GM12878 (cell line): ENCODE measurements at regions not wholly inside any gene's neighbourhood (a gene's known extent, or its start where the extent isn't known, plus 50 kb on each side); places are given as distances from the start of the nearest gene placed in this dataset.
A peak's percentile ranks its signal among the peaks of the same experiment; 100 is the strongest.
"Not testable (repeated sequence)": the region's sequence is repeated elsewhere in the genome, so short reads cannot be mapped to it uniquely, and the experiment has no call there.

ENCODE experiments used
- ATAC-seq: fragments of 200-7000 bp; cut with Tn5 transposase; 3 replicates; pipeline ENCODE4 v1.9.1; 2020; ENCODE audit warnings: mild to moderate bottlenecking, moderate library complexity
- BruUV-seq: library from RNA; stranded (reverse); fragments of 400-500 nt; replicated peaks from 2 replicates; lab custom pipeline; 2021; lab: Mats Ljungman, UMichigan
- CTCF ChIA-PET: fragments of 300-600 bp; sonication (Branson Sonifier 250); formaldehyde crosslinking; extraction: SDS; loops from one replicate; lab custom pipeline; 2021; ENCODE audit warnings: inconsistent platforms; lab: Yijun Ruan, JAX
- POLR2A ChIA-PET: fragments of 350-600 bp; formaldehyde crosslinking; extraction: SDS; loops from one replicate; lab custom pipeline; 2021; ENCODE audit warnings: inconsistent platforms; lab: Charles Lee
- RAD21 ChIA-PET: fragments of 300-600 bp; sonication (Branson Sonifier 250); formaldehyde crosslinking; loops from one replicate; lab custom pipeline; 2023; ENCODE audit warnings: antibody characterized with exemption; ENCODE audit not compliant: unreplicated experiment; lab: Charles Lee
- SMC1A ChIA-PET: fragments of 300-600 bp; sonication (Branson Sonifier 250); formaldehyde crosslinking; loops from one replicate; lab custom pipeline; 2023; ENCODE audit not compliant: unreplicated experiment, uncharacterized antibody; lab: Charles Lee
- DNase-seq: peaks from one replicate; pipeline ENCODE4 v3.0.0-alpha.2; 2011; ENCODE audit warnings: low read depth, low spot score
- FAIRE-seq: peaks from 3 replicates; lab custom pipeline; 2011; peaks lifted over from hg19 to GRCh38; lab: Jason Lieb, UNC
- H2AFZ ChIP-seq: 2 replicates; pipeline ENCODE4 v1.6.0; 2011; ENCODE audit warnings: low read depth, low read length, control low read depth; ENCODE audit not compliant: control insufficient read depth
- H3K27ac ChIP-seq: 2 replicates; pipeline ENCODE4 v1.5.1; 2011; ENCODE audit warnings: control low read depth; ENCODE audit not compliant: control insufficient read depth, insufficient read depth
- H3K27me3 ChIP-seq, 2 experiments: replicated peaks in 1 of 2; 2 replicates each; pipeline versions ENCODE4 v1.6.0 to v1.6.1; 2011; ENCODE audit warnings: low read length in 1 of 2; ENCODE audit not compliant: control insufficient read depth in 2 of 2, insufficient read depth in 2 of 2
- H3K36me3 ChIP-seq, 2 experiments: 2 replicates each; pipeline ENCODE4 v1.5.1; 2011; ENCODE audit warnings: low read length in 1 of 2; ENCODE audit not compliant: control insufficient read depth in 2 of 2, insufficient read depth in 2 of 2
- H3K4me1 ChIP-seq: 2 replicates; pipeline ENCODE4 v1.6.1; 2011; ENCODE audit warnings: mild to moderate bottlenecking, low read length, moderate library complexity, mixed read lengths; ENCODE audit not compliant: control insufficient read depth, insufficient read depth
- H3K4me2 ChIP-seq: 2 replicates; pipeline ENCODE4 v1.6.0; 2011; ENCODE audit warnings: control low read depth; ENCODE audit not compliant: control insufficient read depth, insufficient read depth
- H3K4me3 ChIP-seq: fragments of 200-600 bp; sonication (generic); 2 replicates; pipeline ENCODE4 v1.5.1; 2016
- H3K79me2 ChIP-seq: 2 replicates; pipeline ENCODE4 v1.6.0; 2011; ENCODE audit warnings: low read length; ENCODE audit not compliant: control insufficient read depth, insufficient read depth
- H3K9ac ChIP-seq: 2 replicates; pipeline ENCODE4 v1.8.0; 2011; ENCODE audit warnings: low read length, control low read depth, mixed read lengths; ENCODE audit not compliant: control insufficient read depth, insufficient read depth
- H3K9me3 ChIP-seq: replicated peaks from 3 replicates; pipeline ENCODE4 v1.5.1; 2011; ENCODE audit warnings: mild to moderate bottlenecking, low read length; ENCODE audit not compliant: control insufficient read depth, insufficient read depth
- H4K20me1 ChIP-seq: 2 replicates; pipeline ENCODE4 v1.6.0; 2011; ENCODE audit not compliant: control insufficient read depth, insufficient read depth
- WGBS: methylation state at CpG from one replicate; pipeline ENCODE4 v1.1.6; 2016; ENCODE audit warnings: low lambda C conversion rate; ENCODE audit not compliant: insufficient replicate concordance, insufficient coverage; ENCODE audit errors: missing lambda C conversion rate; 5-methylcytosine and 5-hydroxymethylcytosine counted together
- in situ Hi-C: fragments of 300-500 bp; cut with MboI; formaldehyde crosslinking; loops from 9 replicates; pipeline ENCODE4 v1.14.3; 2018; ENCODE audit warnings: mixed read lengths
- intact Hi-C: fragments of 100-400 bp; cut with micrococcal nuclease; formaldehyde crosslinking; loops from one replicate; pipeline ENCODE4 v1.14.2; 2022; ENCODE audit not compliant: unreplicated experiment

DNA sequence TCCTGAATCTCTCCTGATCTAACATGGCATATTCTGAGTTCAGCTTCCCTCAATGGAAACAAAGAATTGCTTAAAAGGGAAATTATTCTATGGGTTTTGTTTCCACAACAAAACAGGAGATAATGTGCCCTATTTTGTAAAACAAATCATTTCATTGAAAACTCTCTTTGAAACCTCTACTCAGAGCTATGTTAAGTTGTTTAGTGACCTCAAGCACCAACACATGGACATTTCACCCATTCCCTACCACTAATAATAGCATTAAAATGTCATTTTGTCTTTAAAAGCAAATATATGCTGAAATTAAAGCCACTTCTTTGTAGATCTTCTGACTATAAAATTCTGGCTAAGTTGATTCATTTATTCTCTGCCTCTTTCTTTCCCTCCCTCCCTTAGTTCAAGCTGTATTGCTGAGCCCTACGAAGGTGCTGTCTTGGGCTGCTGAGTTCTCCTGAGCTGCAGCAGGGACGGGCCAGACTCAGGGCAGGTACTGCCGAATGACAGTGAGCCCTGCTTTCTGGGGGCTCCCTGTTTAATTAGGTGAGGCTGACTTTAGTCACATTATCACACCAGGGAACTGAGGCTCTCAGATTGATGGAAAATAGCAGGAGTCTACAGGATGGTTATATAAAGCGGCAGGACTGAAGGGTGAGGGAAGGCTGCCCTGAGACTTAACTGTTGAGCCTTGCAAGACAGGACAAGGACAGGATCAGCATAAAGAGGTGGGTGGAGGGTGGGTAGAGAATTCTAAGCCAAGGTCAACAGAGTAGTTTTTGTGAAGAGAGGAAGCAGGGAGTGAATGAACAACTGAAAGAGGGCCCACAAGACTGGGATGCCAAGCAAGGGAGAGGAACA is 1685.1 kb downstream of the SPATA31A7 start:
- CTCF ChIA-PET, H3K27me3 ChIP-seq, RAD21 ChIA-PET, H3K4me3 ChIP-seq, H3K36me3 ChIP-seq, H3K27ac ChIP-seq, POLR2A ChIA-PET, SMC1A ChIA-PET, intact Hi-C loops, H2AFZ ChIP-seq, DNase-seq, H3K4me1 ChIP-seq, H3K9me3 ChIP-seq, H3K4me2 ChIP-seq, H3K79me2 ChIP-seq, H3K9ac ChIP-seq, FAIRE-seq, BruUV-seq, H4K20me1 ChIP-seq: not testable (repeated sequence)
- in situ Hi-C loops = loop anchor here (10.0 kb wide), 1 partner anchor 940 kb away; no protein-coding TSS in a partner anchor
- 53% methylated on average over 4 of the region's 4 CpGs for WGBS
- ATAC-seq = peak; percentile 50

DNA sequence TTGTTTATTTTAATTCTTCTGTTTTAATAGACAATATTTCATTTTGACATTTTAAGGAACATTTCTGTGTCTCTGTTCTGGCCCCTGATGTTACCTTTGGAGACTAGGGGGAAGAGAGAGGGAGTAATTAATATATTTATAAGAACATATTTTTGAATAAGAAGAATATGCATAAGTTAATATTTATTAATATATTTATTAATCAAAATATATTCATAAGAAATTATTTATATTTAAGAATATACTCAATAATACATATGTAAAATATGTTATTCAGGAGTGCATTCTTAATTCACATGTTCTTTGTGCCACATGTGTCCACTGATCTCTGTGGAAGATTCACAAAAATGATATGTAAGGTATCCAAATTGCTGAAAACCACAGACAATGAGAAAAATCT is 1687.7 kb downstream of the SPATA31A7 start:
- H3K27me3 ChIP-seq, H3K9ac ChIP-seq, CTCF ChIA-PET, H3K79me2 ChIP-seq, ATAC-seq, H2AFZ ChIP-seq, H3K4me1 ChIP-seq, H3K27ac ChIP-seq, DNase-seq, H4K20me1 ChIP-seq, POLR2A ChIA-PET, BruUV-seq, RAD21 ChIA-PET, H3K4me3 ChIP-seq, H3K9me3 ChIP-seq, SMC1A ChIA-PET, FAIRE-seq, intact Hi-C loops, H3K4me2 ChIP-seq, H3K36me3 ChIP-seq: not testable (repeated sequence)
- in situ Hi-C loops = loop anchor here (10.0 kb wide), 1 partner anchor 937 kb away; no protein-coding TSS in a partner anchor

GRCh38 chr9:62877987-62878386 is 1688.2 kb downstream of the SPATA31A7 start:
- POLR2A ChIA-PET, H3K9ac ChIP-seq, H3K4me1 ChIP-seq, H3K9me3 ChIP-seq, H3K36me3 ChIP-seq, SMC1A ChIA-PET, H3K27me3 ChIP-seq, DNase-seq, H3K79me2 ChIP-seq, RAD21 ChIA-PET, H2AFZ ChIP-seq, H4K20me1 ChIP-seq, H3K4me2 ChIP-seq, intact Hi-C loops, CTCF ChIA-PET, H3K4me3 ChIP-seq, H3K27ac ChIP-seq, BruUV-seq, FAIRE-seq, ATAC-seq: not testable (repeated sequence)
- in situ Hi-C loops = loop anchor here (10.0 kb wide), 1 partner anchor 937 kb away; no protein-coding TSS in a partner anchor
- 63% methylated on average over 7 of the region's 7 CpGs for WGBS

DNA sequence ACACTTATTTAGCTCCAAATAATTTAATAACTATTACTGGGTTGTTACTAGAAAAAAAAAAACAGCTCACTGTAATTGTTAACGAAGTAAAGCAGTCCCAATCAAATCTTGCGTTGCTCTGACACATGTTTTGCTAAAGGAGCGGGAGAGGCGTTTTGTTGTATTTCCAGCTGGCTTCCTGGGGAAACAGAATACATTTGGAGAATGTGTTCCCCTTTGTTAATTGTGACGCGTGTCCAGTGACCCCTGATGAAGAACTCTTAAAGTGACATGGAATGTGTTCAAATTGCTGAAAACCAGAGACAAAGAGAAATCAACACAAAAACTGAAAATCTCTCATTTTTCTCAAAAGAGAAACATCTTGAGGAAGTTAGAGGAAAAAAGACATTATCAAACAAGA is 1690.6 kb downstream of the SPATA31A7 start:
- H3K4me2 ChIP-seq, H3K27ac ChIP-seq, H3K9ac ChIP-seq, FAIRE-seq, H3K4me3 ChIP-seq, intact Hi-C loops, RAD21 ChIA-PET, H3K27me3 ChIP-seq, H3K4me1 ChIP-seq, H3K9me3 ChIP-seq, CTCF ChIA-PET, POLR2A ChIA-PET, H2AFZ ChIP-seq, BruUV-seq, DNase-seq, ATAC-seq, in situ Hi-C loops, H3K36me3 ChIP-seq, H3K79me2 ChIP-seq, H4K20me1 ChIP-seq: not testable (repeated sequence)
- WGBS = 66% methylated on average over 6 of the region's 6 CpGs
- SMC1A ChIA-PET = interaction anchor here (1.2 kb wide), 1 partner anchor 10 kb away, joined by 4 read pairs; no protein-coding TSS in a partner anchor
